Neuronal stem cell (in vitro differentiated cells): ENCODE measurements at regions not wholly inside any gene's neighbourhood (a gene's known extent, or its start where the extent isn't known, plus 50 kb on each side); places are given as distances from the start of the nearest gene placed in this dataset.

Experiments
- DNase-seq: peaks from one replicate; pipeline ENCODE4 v3.0.0-alpha.2; 2013; ENCODE audit warnings: low spot score
- H2AFZ ChIP-seq: one replicate; pipeline ENCODE4 v1.6.1; 2013; ENCODE audit warnings: mild to moderate bottlenecking, low read length, inconsistent platforms
- H2AK5ac ChIP-seq: 2 replicates; pipeline ENCODE4 v1.6.1; 2013; ENCODE audit warnings: low read depth, mild to moderate bottlenecking, inconsistent platforms, low read length, moderate library complexity, mixed read lengths
- H2BK120ac ChIP-seq: 2 replicates; pipeline ENCODE4 v1.6.1; 2013; ENCODE audit warnings: low read depth, mild to moderate bottlenecking, inconsistent platforms, low read length, moderate library complexity, mixed read lengths
- H2BK12ac ChIP-seq: one replicate; pipeline ENCODE4 v1.6.1; 2013; ENCODE audit warnings: low read length, inconsistent platforms
- H2BK15ac ChIP-seq: 2 replicates; pipeline ENCODE4 v1.6.1; 2013; ENCODE audit warnings: mild to moderate bottlenecking, low read length, inconsistent platforms, mixed read lengths
- H2BK5ac ChIP-seq: one replicate; pipeline ENCODE4 v1.6.1; 2013; ENCODE audit warnings: inconsistent platforms, mild to moderate bottlenecking, low read length, moderate library complexity
- H3K14ac ChIP-seq: one replicate; pipeline ENCODE4 v1.6.1; 2013; ENCODE audit warnings: low read length, inconsistent platforms
- H3K18ac ChIP-seq: 2 replicates; pipeline ENCODE4 v1.6.1; 2013; ENCODE audit warnings: low read length, inconsistent platforms
- H3K23ac ChIP-seq: 2 replicates; pipeline ENCODE4 v1.6.1; 2013; ENCODE audit warnings: low read depth, mild to moderate bottlenecking, mixed read lengths, low read length, inconsistent platforms; ENCODE audit not compliant: poor library complexity
- H3K27ac ChIP-seq: replicated peaks from 3 replicates; pipeline ENCODE4 v1.5.1; 2013; ENCODE audit warnings: low read length, inconsistent platforms
- H3K27me3 ChIP-seq, 3 experiments: 2 replicates each; pipeline ENCODE4 v1.6.1; 2013; ENCODE audit warnings: low read length in 3 of 3, mild to moderate bottlenecking in 2 of 3, inconsistent platforms in 1 of 3, low read depth in 1 of 3, mixed read lengths in 1 of 3, moderate library complexity in 1 of 3; ENCODE audit not compliant: control insufficient read depth in 3 of 3, insufficient read depth in 3 of 3
- H3K36me3 ChIP-seq, 2 donors: replicated peaks in 1 of 2; 2 replicates each; pipeline ENCODE4 v1.6.1; 2013; ENCODE audit warnings: low read length in 2 of 2; ENCODE audit not compliant: control insufficient read depth in 2 of 2, insufficient read depth in 2 of 2
- H3K4ac ChIP-seq: 2 replicates; pipeline ENCODE4 v1.6.1; 2013; ENCODE audit warnings: inconsistent platforms, mild to moderate bottlenecking, low read length, moderate library complexity
- H3K4me1 ChIP-seq, 2 donors: 1 replicate in 1 of 2; 2 replicates in 1 of 2; pipeline ENCODE4 v1.6.1; 2013; ENCODE audit warnings: low read length in 2 of 2, low read depth in 1 of 2; ENCODE audit not compliant: control insufficient read depth in 2 of 2, insufficient read depth in 1 of 2
- H3K4me2 ChIP-seq: one replicate; pipeline ENCODE4 v1.6.1; 2013; ENCODE audit warnings: mild to moderate bottlenecking, low read length, inconsistent platforms; ENCODE audit not compliant: insufficient read depth, poor library complexity, severe bottlenecking
- H3K4me3 ChIP-seq, 2 donors: 2 replicates each; pipeline ENCODE4 v1.5.1; 2013; ENCODE audit warnings: low read length in 2 of 2, mild to moderate bottlenecking in 2 of 2, inconsistent platforms in 1 of 2, moderate library complexity in 1 of 2
- H3K79me1 ChIP-seq: one replicate; pipeline ENCODE4 v1.6.1; 2013; ENCODE audit warnings: low read depth, mild to moderate bottlenecking, inconsistent platforms, low read length, moderate library complexity
- H3K9ac ChIP-seq: one replicate; pipeline ENCODE4 v1.6.1; 2013; ENCODE audit warnings: mild to moderate bottlenecking, low read depth, low read length, inconsistent platforms; ENCODE audit not compliant: poor library complexity
- H3K9me3 ChIP-seq, 2 donors: replicated peaks in 1 of 2; 2 replicates each; pipeline versions ENCODE3 to v1.6.1; 2013; ENCODE audit warnings: low read length in 2 of 2, mild to moderate bottlenecking in 2 of 2, inconsistent platforms in 1 of 2, low read depth in 1 of 2, mixed read lengths in 1 of 2, moderate library complexity in 1 of 2; ENCODE audit not compliant: control insufficient read depth in 2 of 2, insufficient read depth in 1 of 2
- H4K8ac ChIP-seq: one replicate; pipeline ENCODE4 v1.6.1; 2013; ENCODE audit warnings: low read depth, mild to moderate bottlenecking, inconsistent platforms, low read length, moderate library complexity
- H4K91ac ChIP-seq: one replicate; pipeline ENCODE4 v1.6.1; 2013; ENCODE audit warnings: low read length, low read depth, mild to moderate bottlenecking, inconsistent platforms; ENCODE audit not compliant: poor library complexity
- WGBS, 2 donors: extraction: QIAGEN DNeasy Blood & Tissue Kit; methylation state at CpG; one replicate each; pipeline ENCODE4 v1.1.7; 2013; ENCODE audit warnings: missing lambda C conversion rate in 2 of 2, mixed read lengths in 1 of 2; ENCODE audit not compliant: insufficient read length in 2 of 2, insufficient replicate concordance in 1 of 2; ENCODE audit errors: extremely low coverage in 2 of 2; 5-methylcytosine and 5-hydroxymethylcytosine counted together

- Histone ChIP-seq H3K4ac (no peak overlapping the region), H3K9me3 (no peaks in the 10 kb centered on the region), H2AFZ (no peak overlapping the region), H2BK5ac (no peak overlapping the region), H3K36me3 (no peaks in the 10 kb centered on the region), H2BK12ac (no peak overlapping the region), H4K91ac (no peak overlapping the region), H3K4me2 (no peak overlapping the region), H2BK120ac (no peak overlapping the region), H3K79me1 (no peaks in the 10 kb centered on the region), H2AK5ac (no peak overlapping the region), H3K9ac (no peak overlapping the region), H2BK15ac (no peak overlapping the region), H3K27ac (no peak overlapping the region), H3K23ac (no peak overlapping the region), H3K14ac (no peak overlapping the region), H3K4me1 (no peaks in the 10 kb centered on the region), H3K18ac (no peak overlapping the region), H4K8ac (no peak overlapping the region), H3K27me3 (no peaks in the 10 kb centered on the region), H3K4me3 (no peak overlapping the region)
- DNase-seq, result no peak
- WGBS, 2 donors, result no CpG with 5 or more reads among the region's 3 CpGs
Observed at GRCh38 chr3:164486150-164486549, 592.1 kb downstream of the SI start.

- H3K9ac ChIP-seq, result no peak overlapping the region
- H3K36me3 ChIP-seq, result no peaks in the 10 kb centered on the region
- no peak for DNase-seq
- no peak overlapping the region for H2BK5ac ChIP-seq
- H4K8ac ChIP-seq, result no peak overlapping the region
- H3K14ac ChIP-seq, result no peak overlapping the region
- no peak overlapping the region for H3K4me2 ChIP-seq
- no peak overlapping the region for H2AFZ ChIP-seq
- H2BK120ac ChIP-seq, result no peak overlapping the region
- no peak overlapping the region for H4K91ac ChIP-seq
- no peaks in the 10 kb centered on the region for H3K4me1 ChIP-seq
- no peak overlapping the region for H3K4ac ChIP-seq
- no peak overlapping the region for H3K27ac ChIP-seq
- no peaks in the 10 kb centered on the region for H3K79me1 ChIP-seq
- H3K18ac ChIP-seq, result no peak overlapping the region
- no peak overlapping the region for H2AK5ac ChIP-seq
- WGBS, 2 donors, result no CpG with 5 or more reads among the region's 1 CpG
- no peak overlapping the region for H2BK15ac ChIP-seq
- no peak overlapping the region for H3K4me3 ChIP-seq
- no peaks in the 10 kb centered on the region for H3K27me3 ChIP-seq
- no peaks in the 10 kb centered on the region for H3K9me3 ChIP-seq
- H3K23ac ChIP-seq, result no peak overlapping the region
- H2BK12ac ChIP-seq, result no peak overlapping the region
Observed at GRCh38 chr3:164479978-164480377, 598.3 kb downstream of the SI start.

GRCh38 chr3:164479406-164479805 is 598.9 kb downstream of the SI start:
- Histone ChIP-seq H2AK5ac (no peak overlapping the region), H3K4me3 (no peak overlapping the region), H3K36me3 (no peaks in the 10 kb centered on the region), H4K91ac (no peak overlapping the region), H3K27ac (no peak overlapping the region), H3K9me3 (no peaks in the 10 kb centered on the region), H2AFZ (no peak overlapping the region), H3K4ac (no peak overlapping the region), H3K23ac (no peak overlapping the region), H2BK12ac (no peak overlapping the region), H3K79me1 (no peaks in the 10 kb centered on the region), H3K4me1 (no peaks in the 10 kb centered on the region), H3K14ac (no peak overlapping the region), H3K27me3 (no peaks in the 10 kb centered on the region), H2BK120ac (no peak overlapping the region), H4K8ac (no peak overlapping the region), H2BK5ac (no peak overlapping the region), H3K9ac (no peak overlapping the region), H3K18ac (no peak overlapping the region), H3K4me2 (no peak overlapping the region), H2BK15ac (no peak overlapping the region)
- no CpG with 5 or more reads among the region's 1 CpG for WGBS, 2 donors
- no peak for DNase-seq

GRCh38 chr3:164478323-164478722 is 600.0 kb downstream of the SI start:
- Histone ChIP-seq H3K36me3 (no peaks in the 10 kb centered on the region), H3K27me3 (no peaks in the 10 kb centered on the region), H3K27ac (no peak overlapping the region), H3K4me3 (no peak overlapping the region), H3K14ac (no peak overlapping the region), H2BK120ac (peak overlapping the region; percentile 61), H3K9ac (peak overlapping the region; percentile 44), H2BK5ac (no peak overlapping the region), H2BK15ac (no peak overlapping the region), H3K4me2 (no peak overlapping the region), H2AK5ac (no peak overlapping the region), H4K8ac (no peak overlapping the region), H2AFZ (no peak overlapping the region), H3K79me1 (no peaks in the 10 kb centered on the region), H3K4me1 (no peaks in the 10 kb centered on the region), H2BK12ac (no peak overlapping the region), H3K4ac (peak overlapping the region; percentile 53), H3K23ac (no peak overlapping the region), H3K18ac (peak overlapping the region; percentile 64), H4K91ac (peak overlapping the region; percentile 96), H3K9me3 (no peaks in the 10 kb centered on the region)
- DNase-seq, result no peak
- WGBS, 2 donors, result no CpG with 5 or more reads among the region's 5 CpGs
